ENCODE measurements at regions not wholly inside any gene's neighbourhood (a gene's known extent, or its start where the extent isn't known, plus 50 kb on each side); places are given as distances from the start of the nearest gene placed in this dataset.
A peak's percentile ranks its signal among the peaks of the same experiment; 100 is the strongest.
"Not testable (repeated sequence)": the region's sequence is repeated elsewhere in the genome, so short reads cannot be mapped to it uniquely, and the experiment has no call there.

GRCh38 chr6:167392631-167393316 is 67.9 kb downstream of the TTLL2 start:
- peak; percentile 6 to 15 (median 9) for DNase-seq

GRCh38 chr6:167393731-167394130 is 68.8 kb downstream of the TTLL2 start:
- DNase-seq, result no peak

GRCh38 chr6:167394339-167394738 is 69.5 kb downstream of the TTLL2 start:
- no peak for DNase-seq

- DNase-seq, result no peak
Observed at GRCh38 chr6:167394820-167395219, 69.9 kb downstream of the TTLL2 start.

- no peak for DNase-seq
Observed at GRCh38 chr6:167396068-167396658, 71.3 kb downstream of the TTLL2 start.

- no peak for DNase-seq
Observed at GRCh38 chr6:167396659-167397490, 72.0 kb downstream of the TTLL2 start.

- no peak for DNase-seq
Observed at GRCh38 chr6:167397712-167398111, 72.8 kb downstream of the TTLL2 start.

- no peak for DNase-seq
Observed at GRCh38 chr6:167398214-167399050, 73.5 kb downstream of the TTLL2 start.

GRCh38 chr6:167399051-167399387 is 74.1 kb downstream of the TTLL2 start:
- no peak for DNase-seq

- DNase-seq, result no peak
Observed at GRCh38 chr6:167399599-167399998, 74.7 kb downstream of the TTLL2 start.

GRCh38 chr6:167400482-167401138 is 75.7 kb downstream of the TTLL2 start:
- no peak for DNase-seq

GRCh38 chr6:167401525-167402194 is 76.8 kb downstream of the TTLL2 start:
- DNase-seq, result peak in 2 of 3 donors; percentile 24 to 25

- no peak for DNase-seq
Observed at GRCh38 chr6:167402195-167402686, 77.4 kb downstream of the TTLL2 start.

- DNase-seq, result no peak
Observed at GRCh38 chr6:167403427-167403826, 78.5 kb downstream of the TTLL2 start.

GRCh38 chr6:167404385-167405049 is 79.6 kb downstream of the TTLL2 start:
- DNase-seq, result no peak

GRCh38 chr6:167405778-167406532 is 81.1 kb downstream of the TTLL2 start:
- DNase-seq, result no peak

GRCh38 chr6:167406533-167407238 is 81.8 kb downstream of the TTLL2 start:
- not testable (repeated sequence) for DNase-seq

- DNase-seq, result no peak
Observed at GRCh38 chr6:167407239-167408064, 82.6 kb downstream of the TTLL2 start.

Data from suppressor macrophage treated with lipopolysaccharide for 1 hour (primary cell).